Right kidney (tissue), 1 donor: ENCODE measurements at regions not wholly inside any gene's neighbourhood (a gene's known extent, or its start where the extent isn't known, plus 50 kb on each side); places are given as distances from the start of the nearest gene placed in this dataset.
A peak's percentile ranks its signal among the peaks of the same experiment; 100 is the strongest.
"Not testable (repeated sequence)": the region's sequence is repeated elsewhere in the genome, so short reads cannot be mapped to it uniquely, and the experiment has no call there.

Experiments
- DNase-seq: peaks from one replicate; pipeline ENCODE4 v3.0.0-alpha.2; 2016

- DNase-seq = no peak
Measured at GRCh38 chr7:10474048-10474447, 499.6 kb upstream of the PHF14 start.

GRCh38 chr7:10475940-10476641, 497.6 kb upstream of the PHF14 start:
- DNase-seq = no peak

GRCh38 chr7:10476642-10477041, 497.0 kb upstream of the PHF14 start:
- no peak for DNase-seq

GRCh38 chr7:10483671-10484070, 490.0 kb upstream of the PHF14 start:
- DNase-seq = no peak

GRCh38 chr7:10484767-10485166, 488.9 kb upstream of the PHF14 start:
- no peak for DNase-seq

GRCh38 chr7:10501206-10501884, 472.3 kb upstream of the PHF14 start:
- not testable (repeated sequence) for DNase-seq

GRCh38 chr7:10507032-10507431, 466.6 kb upstream of the PHF14 start:
- no peak for DNase-seq

- DNase-seq = no peak
Measured at GRCh38 chr7:10521306-10521705, 452.4 kb upstream of the PHF14 start.

- not testable (repeated sequence) for DNase-seq
Measured at GRCh38 chr7:10533429-10533828, 440.2 kb upstream of the PHF14 start.

GRCh38 chr7:10536561-10536960, 437.1 kb upstream of the PHF14 start:
- DNase-seq = no peak

GRCh38 chr7:10537764-10538163, 435.9 kb upstream of the PHF14 start:
- no peak for DNase-seq

GRCh38 chr7:10557375-10557774, 416.3 kb upstream of the PHF14 start:
- DNase-seq = no peak

- DNase-seq = no peak
Measured at GRCh38 chr7:10560497-10560896, 413.2 kb upstream of the PHF14 start.

GRCh38 chr7:10568891-10569290, 404.8 kb upstream of the PHF14 start:
- no peak for DNase-seq

- no peak for DNase-seq
Measured at GRCh38 chr7:10571759-10572158, 401.9 kb upstream of the PHF14 start.

- DNase-seq = no peak
Measured at GRCh38 chr7:10577866-10578374, 395.8 kb upstream of the PHF14 start.

GRCh38 chr7:10579561-10579960, 394.1 kb upstream of the PHF14 start:
- DNase-seq = no peak

GRCh38 chr7:10584886-10585285, 388.8 kb upstream of the PHF14 start:
- peak; percentile 4 for DNase-seq

GRCh38 chr7:10588084-10588483, 385.6 kb upstream of the PHF14 start:
- DNase-seq = no peak

- DNase-seq = no peak
Measured at GRCh38 chr7:10592604-10593003, 381.1 kb upstream of the PHF14 start.

GRCh38 chr7:10593080-10593479, 380.6 kb upstream of the PHF14 start:
- DNase-seq = no peak

- DNase-seq = no peak
Measured at GRCh38 chr7:10596827-10597226, 376.8 kb upstream of the PHF14 start.

GRCh38 chr7:10604128-10604527, 369.5 kb upstream of the PHF14 start:
- DNase-seq = no peak

GRCh38 chr7:10612950-10613349, 360.7 kb upstream of the PHF14 start:
- DNase-seq = no peak
